Embryonic facial prominence (tissue), 1 donor: ENCODE measurements at regions not wholly inside any gene's neighbourhood (a gene's known extent, or its start where the extent isn't known, plus 50 kb on each side); places are given as distances from the start of the nearest gene placed in this dataset.

Experiments used
- DNase-seq: peaks from one replicate; pipeline ENCODE4 v3.0.0-alpha.2; 2016; ENCODE audit errors: extremely low spot score

DNA sequence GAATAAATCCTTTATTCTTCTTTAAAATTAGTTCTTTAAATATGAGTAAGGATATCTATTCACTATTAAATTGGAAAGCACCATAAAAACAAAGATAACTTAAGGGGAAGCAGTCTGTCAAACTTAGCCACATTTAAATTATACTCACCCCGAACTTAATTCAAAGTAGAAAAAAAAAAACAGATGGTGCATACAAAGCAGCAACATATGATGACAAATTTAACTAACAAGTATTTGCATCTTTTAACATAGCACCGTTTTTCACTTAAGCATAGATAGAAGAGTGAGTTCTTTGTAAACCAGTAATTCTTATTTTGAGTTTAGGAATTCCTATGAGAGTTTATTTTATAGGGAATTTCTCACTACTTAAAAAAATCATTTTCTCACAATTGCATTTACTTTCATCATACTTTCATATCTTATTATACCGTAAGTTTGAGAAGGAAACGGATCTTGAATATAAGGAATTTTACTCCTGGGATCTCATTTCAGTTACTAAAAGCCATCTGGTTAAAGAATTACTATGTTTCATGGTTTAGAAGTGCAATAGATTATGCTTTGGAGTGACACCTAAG is 828.2 kb upstream of the MAP3K7 start:
- DNase-seq: no peak

- no peak for DNase-seq
Measured at GRCh38 chr6:91412532-91412931, 825.7 kb upstream of the MAP3K7 start.

- DNase-seq: no peak
Measured at GRCh38 chr6:91407706-91408105, 820.8 kb upstream of the MAP3K7 start.

DNA sequence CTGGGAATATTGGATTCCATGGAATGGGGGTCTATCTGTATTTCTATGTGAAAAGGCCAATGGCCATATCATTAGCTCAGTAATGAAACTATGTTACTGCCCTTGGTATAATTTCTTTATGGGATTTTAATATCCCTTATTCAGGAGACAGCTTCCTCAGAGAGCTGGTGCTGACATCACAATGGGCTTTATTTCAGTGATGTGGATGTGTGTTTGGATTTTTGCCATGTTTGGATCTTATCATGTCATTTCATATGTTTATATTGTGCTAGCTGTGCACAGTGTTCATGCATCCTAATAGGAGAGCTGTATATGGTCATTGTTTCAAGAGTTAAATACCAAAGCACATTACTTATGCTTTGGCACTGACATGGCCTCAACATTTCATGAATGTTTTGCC is 806.1 kb upstream of the MAP3K7 start:
- DNase-seq: no peak

- DNase-seq: no peak
Measured at GRCh38 chr6:91387290-91388059, 800.6 kb upstream of the MAP3K7 start.

DNA sequence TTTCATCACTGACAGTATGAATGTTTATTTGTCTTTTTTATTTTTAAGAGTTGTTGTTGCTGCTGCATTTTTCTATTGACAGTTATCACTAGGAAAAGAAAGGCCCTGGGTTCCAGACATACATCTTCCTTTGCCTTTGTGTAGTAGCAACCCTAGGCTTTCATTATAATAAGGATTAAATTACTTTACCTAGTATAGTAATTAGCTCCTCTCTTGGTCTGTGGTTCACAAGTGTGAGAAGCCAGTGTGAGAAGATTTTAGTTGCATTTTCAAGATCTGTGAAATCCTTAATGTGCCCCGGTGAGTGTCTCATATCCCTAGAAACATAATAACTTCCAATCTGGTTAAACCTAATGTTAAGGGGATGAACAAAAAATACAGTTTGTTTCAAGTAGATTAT is 799.3 kb upstream of the MAP3K7 start:
- no peak for DNase-seq

DNA sequence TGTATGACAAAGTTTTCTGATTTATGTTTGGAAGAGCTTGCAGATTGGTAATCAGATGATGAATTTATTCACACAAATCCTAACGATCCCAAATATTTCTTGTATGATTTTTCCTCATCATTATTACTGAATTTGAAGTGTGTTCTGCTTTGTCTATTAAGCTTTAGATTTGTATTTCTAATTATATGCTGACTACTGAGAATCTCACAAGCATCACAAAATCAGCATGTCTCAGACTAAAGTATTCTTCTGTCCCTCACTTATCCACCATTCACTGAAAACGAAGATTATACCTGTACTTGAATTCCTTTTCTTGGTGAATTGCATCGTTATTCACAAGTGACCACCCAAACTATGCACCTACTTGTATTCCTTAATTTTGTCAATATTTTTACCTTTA is 796.3 kb upstream of the MAP3K7 start:
- no peak for DNase-seq

DNA sequence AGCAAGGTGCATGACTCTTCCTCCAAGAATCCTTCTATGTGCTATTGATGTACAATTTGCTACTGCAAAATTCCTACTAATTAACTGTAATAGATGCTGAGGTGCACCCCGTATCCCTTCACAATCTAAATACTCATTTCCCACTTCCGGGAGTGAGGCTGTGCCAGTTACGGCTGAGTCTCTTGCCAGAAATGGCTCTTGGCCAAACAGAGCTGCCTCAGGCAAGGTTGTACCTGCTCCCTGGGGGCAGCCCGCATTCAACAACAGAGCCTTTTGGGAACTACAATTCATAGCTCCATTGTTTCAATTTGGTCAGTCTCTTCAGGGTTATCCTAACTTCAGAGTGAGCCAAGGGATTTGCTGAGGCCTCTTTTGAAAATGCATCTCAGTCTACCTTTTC is 789.8 kb upstream of the MAP3K7 start:
- no peak for DNase-seq

DNA sequence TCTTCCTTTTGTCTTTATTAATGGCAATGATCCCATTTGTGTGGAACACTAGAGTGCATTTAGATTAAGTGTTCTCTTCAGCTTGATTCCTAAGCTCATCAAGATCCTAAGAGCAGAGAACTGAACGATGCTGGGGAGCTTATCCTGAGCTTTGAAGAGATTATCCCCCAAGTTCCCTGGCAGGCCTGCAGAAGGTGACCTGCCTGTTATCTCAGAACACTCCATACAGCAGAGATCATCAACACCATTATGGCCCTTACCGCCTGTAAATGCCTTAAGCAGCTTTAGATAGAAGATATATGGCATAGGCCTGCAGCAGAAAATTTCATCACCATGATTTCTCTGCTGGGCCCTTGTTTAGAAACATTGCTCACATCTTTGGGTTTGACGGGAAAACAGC is 779.9 kb upstream of the MAP3K7 start:
- no peak for DNase-seq

DNA sequence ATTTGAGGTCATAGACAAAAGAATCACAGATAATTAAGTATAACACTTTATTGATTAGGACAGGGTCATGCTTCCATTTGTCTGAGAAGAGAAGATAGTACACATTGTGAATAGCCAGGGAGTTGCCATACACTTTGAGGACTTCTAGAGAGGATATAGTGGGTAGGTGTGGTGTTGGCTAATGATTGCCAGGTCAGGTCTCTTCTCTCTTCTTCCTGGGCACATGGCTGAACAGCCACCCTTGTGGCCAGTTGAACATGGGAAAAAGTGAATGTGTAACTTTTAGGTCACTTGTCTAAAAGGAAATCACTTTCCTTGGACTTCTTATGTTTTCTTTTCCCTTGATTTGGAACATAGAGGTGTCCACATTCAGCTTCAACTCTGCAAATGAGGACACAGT is 772.1 kb upstream of the MAP3K7 start:
- DNase-seq: no peak

- no peak for DNase-seq
Measured at GRCh38 chr6:91352878-91353277, 766.0 kb upstream of the MAP3K7 start.

DNA sequence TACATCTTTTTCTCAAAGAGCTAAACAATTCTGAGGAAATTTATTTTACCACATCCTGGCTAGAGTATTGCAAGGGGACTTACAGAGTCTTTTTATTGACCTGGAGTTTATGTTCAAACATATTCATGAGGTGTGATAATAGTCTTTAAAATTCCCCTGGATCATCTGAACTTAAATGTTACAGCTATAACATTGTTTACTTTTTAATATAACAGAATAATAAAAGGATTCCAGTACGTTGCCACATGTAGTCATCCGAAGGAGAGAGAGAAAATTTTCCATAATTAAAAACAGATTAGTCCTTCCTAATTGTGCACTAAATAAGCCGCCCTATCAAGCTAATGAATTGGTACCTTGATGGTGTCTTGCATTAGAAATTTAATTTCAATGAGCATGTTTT is 765.4 kb upstream of the MAP3K7 start:
- no peak for DNase-seq

- DNase-seq: no peak
Measured at GRCh38 chr6:91350146-91350908, 763.5 kb upstream of the MAP3K7 start.

GRCh38 chr6:91341473-91341872 is 754.6 kb upstream of the MAP3K7 start:
- DNase-seq: no peak

GRCh38 chr6:91340896-91341395 is 754.1 kb upstream of the MAP3K7 start:
- no peak for DNase-seq

DNA sequence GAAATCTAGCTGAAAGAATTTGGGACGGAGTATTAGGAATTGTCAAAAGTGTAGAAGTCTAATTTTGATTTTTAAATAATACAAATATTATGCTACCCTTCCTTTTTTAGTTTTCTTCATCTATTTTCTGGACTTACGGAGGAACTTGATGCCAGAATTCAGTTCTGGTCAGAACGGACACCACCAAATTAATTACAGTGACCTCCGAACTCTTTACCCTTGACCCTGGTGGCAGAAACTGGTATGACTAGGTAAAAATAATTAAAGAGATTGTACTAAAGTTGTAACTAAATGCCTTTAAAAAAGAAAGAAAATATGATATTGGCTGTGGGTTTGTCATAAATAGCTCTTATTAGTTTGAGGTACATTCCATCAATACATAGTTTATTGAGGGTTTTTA is 751.1 kb upstream of the MAP3K7 start:
- no peak for DNase-seq

- DNase-seq: no peak
Measured at GRCh38 chr6:91330896-91331295, 744.0 kb upstream of the MAP3K7 start.

DNA sequence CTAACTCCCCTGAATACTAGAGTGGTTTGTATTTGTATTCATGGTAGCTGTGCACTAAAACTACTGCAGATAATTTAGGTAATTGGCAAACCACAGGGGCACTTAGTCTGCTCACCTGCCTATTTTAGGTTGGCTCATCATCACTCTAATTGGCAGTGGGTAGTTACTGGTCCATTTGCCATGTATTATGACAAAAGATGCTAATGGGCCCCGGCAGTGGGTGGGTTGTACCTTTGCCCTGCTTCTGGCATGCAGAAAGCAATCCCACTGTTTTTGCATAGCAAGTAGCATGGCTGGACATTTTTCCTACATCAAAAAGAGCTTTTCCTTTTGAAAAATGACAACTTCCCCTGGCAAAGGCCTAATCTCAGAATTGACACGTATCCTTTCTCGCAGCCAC is 741.4 kb upstream of the MAP3K7 start:
- DNase-seq: no peak

DNA sequence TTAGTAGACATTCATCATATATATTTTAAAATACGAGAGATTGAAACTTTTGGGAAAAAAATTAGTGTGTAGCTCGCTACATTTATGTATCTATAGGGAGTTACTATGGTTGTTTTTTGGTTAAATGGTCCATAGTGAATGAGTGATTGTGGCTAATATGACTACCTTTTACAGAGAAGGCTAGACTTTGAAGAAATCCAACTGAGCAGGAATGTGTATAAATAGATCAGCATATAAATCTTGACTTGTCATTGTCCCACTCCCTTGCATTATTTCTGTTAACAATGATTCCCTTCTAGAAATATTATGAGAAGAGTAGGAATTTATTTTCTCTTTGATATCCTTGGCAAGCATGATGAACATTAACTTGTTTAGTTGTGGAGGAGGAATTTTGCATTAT is 737.8 kb upstream of the MAP3K7 start:
- no peak for DNase-seq

- no peak for DNase-seq
Measured at GRCh38 chr6:91317984-91318383, 731.1 kb upstream of the MAP3K7 start.

GRCh38 chr6:91317247-91317835 is 730.5 kb upstream of the MAP3K7 start:
- DNase-seq: no peak

- DNase-seq: no peak
Measured at GRCh38 chr6:91310178-91310577, 723.3 kb upstream of the MAP3K7 start.
